HFFc6 (cell line): ENCODE measurements at regions not wholly inside any gene's neighbourhood (a gene's known extent, or its start where the extent isn't known, plus 50 kb on each side); places are given as distances from the start of the nearest gene placed in this dataset.

Source experiments
- DNase-seq: peaks from one replicate; pipeline ENCODE4 v3.0.0-alpha.2; 2018
- H3K27ac Mint-ChIP-seq: 2 replicates; pipeline ENCODE4 v1.8.0; 2020; ENCODE audit warnings: mild to moderate bottlenecking, mixed read lengths
- H3K27me3 Mint-ChIP-seq: 2 replicates; pipeline ENCODE4 v1.8.0; 2021; ENCODE audit warnings: mild to moderate bottlenecking, moderate library complexity, mixed read lengths; ENCODE audit not compliant: insufficient read depth
- H3K36me3 Mint-ChIP-seq: 2 replicates; pipeline ENCODE4 v1.8.0; 2021; ENCODE audit warnings: low read depth, mixed read lengths
- H3K4me1 Mint-ChIP-seq: 2 replicates; pipeline ENCODE4 v1.8.0; 2020; ENCODE audit warnings: low read depth, mixed read lengths
- H3K4me3 Mint-ChIP-seq: 2 replicates; pipeline ENCODE4 v1.8.0; 2020; ENCODE audit warnings: mild to moderate bottlenecking, moderate library complexity, mixed read lengths
- H3K9me3 Mint-ChIP-seq: 2 replicates; pipeline ENCODE4 v1.8.0; 2020; ENCODE audit warnings: mild to moderate bottlenecking, mixed read lengths
- TF ChIP-seq, protein P1 (sequence below): fragments of 200-600 bp; sonication (generic); IDR thresholded peaks from 2 replicates; pipeline ENCODE4 v1.5.0; 2021; ENCODE audit warnings: antibody characterized with exemption, mild to moderate bottlenecking

DNA sequence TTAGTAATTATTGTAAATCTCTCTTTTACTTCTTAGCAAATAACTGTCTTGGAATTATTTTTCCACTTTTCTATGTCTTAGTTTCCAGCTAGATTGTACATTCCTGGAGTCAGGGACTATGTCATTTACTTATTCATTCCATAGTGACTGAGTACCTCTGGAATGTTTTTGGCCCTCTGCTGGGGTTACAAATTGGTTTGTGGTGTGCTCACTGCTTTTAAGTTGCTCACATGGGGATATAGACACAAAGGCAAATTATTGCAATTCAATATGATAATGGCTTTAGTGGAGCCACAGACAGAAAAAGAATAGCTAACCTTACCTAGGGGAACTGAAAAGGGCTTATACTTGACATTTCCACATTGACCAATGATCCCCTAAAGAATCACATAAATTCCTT, 63.7 kb upstream of the PDGFRA start:
- Mint-ChIP-seq H3K9me3 (no peaks in the 10 kb centered on the region; the same call in 1 of the 2 replicates), H3K36me3 (no peaks in the 10 kb centered on the region), H3K27me3 (no peaks in the 10 kb centered on the region), H3K4me1 (peaks cover 41% of the 10 kb centered on the region), H3K27ac (peak overlapping the region; percentile 86), H3K4me3 (peak overlapping the region; percentile 76)
- TF ChIP-seq, protein P1, sequence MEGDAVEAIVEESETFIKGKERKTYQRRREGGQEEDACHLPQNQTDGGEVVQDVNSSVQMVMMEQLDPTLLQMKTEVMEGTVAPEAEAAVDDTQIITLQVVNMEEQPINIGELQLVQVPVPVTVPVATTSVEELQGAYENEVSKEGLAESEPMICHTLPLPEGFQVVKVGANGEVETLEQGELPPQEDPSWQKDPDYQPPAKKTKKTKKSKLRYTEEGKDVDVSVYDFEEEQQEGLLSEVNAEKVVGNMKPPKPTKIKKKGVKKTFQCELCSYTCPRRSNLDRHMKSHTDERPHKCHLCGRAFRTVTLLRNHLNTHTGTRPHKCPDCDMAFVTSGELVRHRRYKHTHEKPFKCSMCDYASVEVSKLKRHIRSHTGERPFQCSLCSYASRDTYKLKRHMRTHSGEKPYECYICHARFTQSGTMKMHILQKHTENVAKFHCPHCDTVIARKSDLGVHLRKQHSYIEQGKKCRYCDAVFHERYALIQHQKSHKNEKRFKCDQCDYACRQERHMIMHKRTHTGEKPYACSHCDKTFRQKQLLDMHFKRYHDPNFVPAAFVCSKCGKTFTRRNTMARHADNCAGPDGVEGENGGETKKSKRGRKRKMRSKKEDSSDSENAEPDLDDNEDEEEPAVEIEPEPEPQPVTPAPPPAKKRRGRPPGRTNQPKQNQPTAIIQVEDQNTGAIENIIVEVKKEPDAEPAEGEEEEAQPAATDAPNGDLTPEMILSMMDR = peak; percentile 51
- DNase-seq = peak; percentile 92

DNA sequence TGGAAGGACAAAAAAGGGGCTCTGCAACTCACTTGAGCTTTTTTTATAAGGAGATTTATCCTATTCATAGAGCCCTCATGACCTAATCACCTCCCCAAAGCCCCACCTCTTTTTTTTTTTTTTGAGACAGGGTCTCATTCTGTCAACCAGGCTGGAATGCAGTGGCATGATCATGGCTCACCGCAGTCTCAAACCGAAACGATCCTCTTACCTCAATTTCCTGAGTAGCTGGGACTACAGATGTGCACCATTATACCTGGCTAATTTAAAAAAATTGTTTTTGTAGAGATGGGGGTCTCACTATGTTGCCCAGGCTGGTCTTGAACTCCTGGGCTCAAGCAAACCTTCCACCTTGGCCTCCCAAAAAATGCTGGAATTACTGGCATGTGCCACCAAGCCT, 61.6 kb upstream of the PDGFRA start:
- no peaks in the 10 kb centered on the region for H3K27me3 Mint-ChIP-seq
- DNase-seq = no peak
- H3K36me3 Mint-ChIP-seq = no peaks in the 10 kb centered on the region
- peaks cover 46% of the 10 kb centered on the region for H3K4me1 Mint-ChIP-seq
- H3K4me3 Mint-ChIP-seq = no peak overlapping the region
- no peak overlapping the region for H3K27ac Mint-ChIP-seq
- TF ChIP-seq, protein P1 = no peak
- H3K9me3 Mint-ChIP-seq = no peaks in the 10 kb centered on the region

DNA sequence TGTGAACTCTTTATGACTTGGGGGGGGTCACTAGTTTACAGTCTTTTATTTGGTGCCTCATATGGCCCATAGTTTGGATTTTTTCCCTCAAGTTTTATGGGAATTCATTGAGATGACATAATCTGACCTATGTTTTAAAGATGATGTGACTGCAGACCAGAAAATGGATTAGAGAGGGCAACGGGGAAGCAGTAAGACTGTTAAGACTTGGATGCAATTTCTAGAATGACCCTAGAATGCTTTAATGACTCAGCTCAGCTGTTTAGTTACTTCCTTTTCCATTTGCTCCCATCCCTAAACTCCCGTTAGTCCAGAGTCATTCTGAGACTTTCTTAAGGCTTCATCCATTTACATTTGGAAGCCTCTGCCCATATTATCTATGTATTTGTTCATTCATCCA, 59.9 kb upstream of the PDGFRA start:
- no peak overlapping the region for H3K4me3 Mint-ChIP-seq

DNA sequence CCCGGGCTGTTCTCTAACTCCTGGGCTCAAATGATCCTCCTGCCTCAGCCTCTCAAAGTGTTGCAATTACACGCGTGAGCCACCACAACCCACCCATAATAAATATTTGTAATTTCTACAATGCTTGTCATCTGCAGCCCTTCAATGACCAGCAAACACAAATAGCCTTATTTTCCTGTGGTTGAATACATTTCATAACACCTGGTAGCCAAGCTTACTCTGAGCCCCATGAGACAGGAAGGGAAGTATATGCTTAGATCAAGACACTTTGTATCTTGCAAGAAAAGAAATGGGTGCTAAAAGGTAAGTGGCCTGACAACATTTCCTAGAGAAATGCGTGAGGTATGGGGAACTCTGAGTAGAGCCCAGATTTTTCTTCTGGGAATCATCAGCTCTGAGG, 56.9 kb upstream of the PDGFRA start:
- H3K9me3 Mint-ChIP-seq = no peaks in the 10 kb centered on the region
- no peak overlapping the region for H3K4me3 Mint-ChIP-seq
- no peak for DNase-seq
- H3K27me3 Mint-ChIP-seq = no peaks in the 10 kb centered on the region
- TF ChIP-seq, protein P1 = no peak
- no peak overlapping the region for H3K27ac Mint-ChIP-seq
- H3K36me3 Mint-ChIP-seq = no peaks in the 10 kb centered on the region
- peaks cover 23% of the 10 kb centered on the region for H3K4me1 Mint-ChIP-seq

More for the DNA sequence above, 59.9 kb upstream of the PDGFRA start:
- no peaks in the 10 kb centered on the region for H3K36me3 Mint-ChIP-seq
- DNase-seq = peak; percentile 44
- peaks cover 43% of the 10 kb centered on the region for H3K4me1 Mint-ChIP-seq
- no peaks in the 10 kb centered on the region for H3K27me3 Mint-ChIP-seq
- no peaks in the 10 kb centered on the region for H3K9me3 Mint-ChIP-seq
- TF ChIP-seq, protein P1 = no peak
- peak overlapping the region; percentile 55 for H3K27ac Mint-ChIP-seq

DNA sequence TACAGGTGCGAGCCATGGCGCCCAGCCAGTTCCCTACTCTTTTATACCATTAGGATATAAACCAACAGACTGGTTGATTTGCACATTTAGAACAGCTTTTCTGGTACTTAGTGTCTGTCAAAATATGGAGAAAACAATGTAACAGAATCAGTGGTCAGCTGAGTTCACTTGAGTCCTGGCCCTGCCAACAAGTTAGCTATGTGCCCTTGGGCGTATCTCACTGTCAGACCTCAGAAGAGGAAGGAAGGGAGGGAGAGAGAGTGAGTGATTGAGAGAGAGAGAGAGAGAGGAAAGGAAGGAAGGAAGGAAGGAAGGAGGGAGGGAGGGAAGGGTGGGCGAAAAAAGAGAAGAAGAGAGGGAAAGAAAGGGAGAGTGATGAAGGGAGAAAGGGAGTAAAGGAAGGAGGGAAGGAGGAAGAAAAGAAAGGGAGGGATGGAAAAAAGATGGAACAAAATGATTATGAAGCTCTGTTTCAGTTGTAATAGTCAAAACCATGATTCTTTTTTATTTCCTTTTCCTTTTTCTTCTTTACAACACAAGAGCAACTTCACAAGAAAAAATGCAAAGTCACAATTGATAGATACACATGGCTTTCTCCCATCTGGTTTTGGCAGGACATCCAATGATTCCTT, 55.7 kb upstream of the PDGFRA start:
- TF ChIP-seq, protein P1 = no peak
- Mint-ChIP-seq H3K27ac (no peak overlapping the region), H3K27me3 (no peaks in the 10 kb centered on the region), H3K4me1 (peaks cover 16% of the 10 kb centered on the region), H3K4me3 (no peak overlapping the region), H3K9me3 (no peaks in the 10 kb centered on the region), H3K36me3 (no peaks in the 10 kb centered on the region)
- DNase-seq = peak; percentile 18

DNA sequence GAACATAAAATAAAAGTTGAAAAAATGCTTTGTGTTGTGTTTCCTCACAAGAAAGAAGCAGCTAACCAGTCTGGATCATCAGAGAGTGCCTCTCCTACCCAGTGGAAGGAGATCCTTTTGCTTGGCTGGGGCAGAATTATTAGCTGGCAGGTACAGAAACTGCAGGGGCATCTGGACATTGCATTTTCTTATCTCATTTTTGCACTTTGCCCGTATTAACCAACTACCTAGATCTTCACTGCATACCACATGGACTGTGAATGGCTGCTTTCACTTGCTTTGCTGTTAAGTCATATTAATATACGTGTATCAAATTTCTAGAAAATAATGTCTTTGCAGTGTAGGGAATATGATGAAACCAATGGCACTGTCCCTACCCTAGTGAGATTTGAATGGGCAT, 52.9 kb upstream of the PDGFRA start:
- no peak overlapping the region for H3K27ac Mint-ChIP-seq
- DNase-seq = no peak
- no peaks in the 10 kb centered on the region for H3K27me3 Mint-ChIP-seq
- TF ChIP-seq, protein P1 = no peak
- no peaks in the 10 kb centered on the region for H3K36me3 Mint-ChIP-seq
- H3K4me3 Mint-ChIP-seq = no peak overlapping the region
- no peaks in the 10 kb centered on the region for H3K9me3 Mint-ChIP-seq
- no peaks in the 10 kb centered on the region; the same call in 1 of the 2 replicates for H3K4me1 Mint-ChIP-seq
